ENCODE measurements at regions not wholly inside any gene's neighbourhood (a gene's known extent, or its start where the extent isn't known, plus 50 kb on each side); places are given as distances from the start of the nearest gene placed in this dataset.
"Not testable (repeated sequence)": the region's sequence is repeated elsewhere in the genome, so short reads cannot be mapped to it uniquely, and the experiment has no call there.

GRCh38 chr2:11079136-11079824 lies 76.0 kb upstream of the SLC66A3 start:
- no peak for DNase-seq (ENCODE audit: low read depth)
- in situ Hi-C loops (cut with HindIII; ENCODE audit: low pct_unique_long_range_greater_than_20kb, low sequenced_read_pairs) = no loop called here

GRCh38 chr2:11080253-11081115 lies 74.8 kb upstream of the SLC66A3 start:
- in situ Hi-C loops (cut with HindIII; ENCODE audit: low pct_unique_long_range_greater_than_20kb, low sequenced_read_pairs) = no loop called here

GRCh38 chr2:11082880-11083279 lies 72.4 kb upstream of the SLC66A3 start:
- in situ Hi-C loops (cut with HindIII; ENCODE audit: low pct_unique_long_range_greater_than_20kb, low sequenced_read_pairs) = no loop called here
- DNase-seq (ENCODE audit: low read depth) = no peak

More at GRCh38 chr2:11080253-11081115, 74.8 kb upstream of the SLC66A3 start:
- DNase-seq (ENCODE audit: low read depth) = no peak

GRCh38 chr2:11088821-11089220 lies 66.4 kb upstream of the SLC66A3 start:
- in situ Hi-C loops (cut with HindIII; ENCODE audit: low pct_unique_long_range_greater_than_20kb, low sequenced_read_pairs); DNase-seq (ENCODE audit: low read depth): not testable (repeated sequence)

- in situ Hi-C loops (cut with HindIII; ENCODE audit: low pct_unique_long_range_greater_than_20kb, low sequenced_read_pairs) = no loop called here
- no peak for DNase-seq (ENCODE audit: low read depth)
Observed at GRCh38 chr2:11090187-11090586, 65.1 kb upstream of the SLC66A3 start.

GRCh38 chr2:11092701-11093335 lies 62.4 kb upstream of the SLC66A3 start:
- in situ Hi-C loops (cut with HindIII; ENCODE audit: low pct_unique_long_range_greater_than_20kb, low sequenced_read_pairs) = no loop called here
- DNase-seq (ENCODE audit: low read depth) = no peak

- in situ Hi-C loops (cut with HindIII; ENCODE audit: low pct_unique_long_range_greater_than_20kb, low sequenced_read_pairs) = no loop called here
- no peak for DNase-seq (ENCODE audit: low read depth)
Observed at GRCh38 chr2:11093467-11093866, 61.8 kb upstream of the SLC66A3 start.

GRCh38 chr2:11094021-11094810 lies 61.1 kb upstream of the SLC66A3 start:
- in situ Hi-C loops (cut with HindIII; ENCODE audit: low pct_unique_long_range_greater_than_20kb, low sequenced_read_pairs) = no loop called here
- DNase-seq (ENCODE audit: low read depth) = no peak

GRCh38 chr2:11096591-11096990 lies 58.7 kb upstream of the SLC66A3 start:
- no peak for DNase-seq (ENCODE audit: low read depth)
- in situ Hi-C loops (cut with HindIII; ENCODE audit: low pct_unique_long_range_greater_than_20kb, low sequenced_read_pairs) = no loop called here

GRCh38 chr2:11097038-11097720 lies 58.1 kb upstream of the SLC66A3 start:
- DNase-seq (ENCODE audit: low read depth) = peak; percentile 63
- in situ Hi-C loops (cut with HindIII; ENCODE audit: low pct_unique_long_range_greater_than_20kb, low sequenced_read_pairs) = no loop called here

GRCh38 chr2:11097854-11098387 lies 57.3 kb upstream of the SLC66A3 start:
- in situ Hi-C loops (cut with HindIII; ENCODE audit: low pct_unique_long_range_greater_than_20kb, low sequenced_read_pairs) = no loop called here
- DNase-seq (ENCODE audit: low read depth) = no peak

- in situ Hi-C loops (cut with HindIII; ENCODE audit: low pct_unique_long_range_greater_than_20kb, low sequenced_read_pairs) = no loop called here
- DNase-seq (ENCODE audit: low read depth) = no peak
Observed at GRCh38 chr2:11099122-11100065, 55.9 kb upstream of the SLC66A3 start.

GRCh38 chr2:11100130-11100529 lies 55.1 kb upstream of the SLC66A3 start:
- in situ Hi-C loops (cut with HindIII; ENCODE audit: low pct_unique_long_range_greater_than_20kb, low sequenced_read_pairs) = no loop called here
- DNase-seq (ENCODE audit: low read depth) = no peak

GRCh38 chr2:11100976-11101375 lies 54.3 kb upstream of the SLC66A3 start:
- in situ Hi-C loops (cut with HindIII; ENCODE audit: low pct_unique_long_range_greater_than_20kb, low sequenced_read_pairs) = no loop called here
- no peak for DNase-seq (ENCODE audit: low read depth)

- in situ Hi-C loops (cut with HindIII; ENCODE audit: low pct_unique_long_range_greater_than_20kb, low sequenced_read_pairs) = no loop called here
- no peak for DNase-seq (ENCODE audit: low read depth)
Observed at GRCh38 chr2:11101430-11101829, 53.8 kb upstream of the SLC66A3 start.

- DNase-seq (ENCODE audit: low read depth) = no peak
- in situ Hi-C loops (cut with HindIII; ENCODE audit: low pct_unique_long_range_greater_than_20kb, low sequenced_read_pairs) = no loop called here
Observed at GRCh38 chr2:11102466-11102865, 52.8 kb upstream of the SLC66A3 start.

Measured in Caki2 (cell line).